K562 (cell line): ENCODE measurements at regions not wholly inside any gene's neighbourhood (a gene's known extent, or its start where the extent isn't known, plus 50 kb on each side); places are given as distances from the start of the nearest gene placed in this dataset.

Experiments used
- BHLHE40 ChIP-seq: IDR thresholded peaks from 2 replicates; pipeline ENCODE4 v1.6.1; 2011; ENCODE audit warnings: low read length, improper control_type of control experiment
- CEBPB ChIP-seq: fragments of 450-650 bp; IDR thresholded peaks from 2 replicates; pipeline ENCODE4 v1.6.1; 2016; ENCODE audit warnings: missing genetic modification characterization, missing compliant biosample characterization
- PHF21A ChIP-seq: fragments of 450-650 bp; IDR thresholded peaks from 2 replicates; pipeline ENCODE4 v1.6.1; 2017; ENCODE audit warnings: low read depth, borderline replicate concordance
- TF ChIP-seq, protein P1 (sequence below): fragments of 250-450 bp; sonication (Bioruptor Pico); IDR thresholded peaks from 2 replicates; pipeline ENCODE4 v1.5.1; 2021; ENCODE audit warnings: mild to moderate bottlenecking

- no peak for TF ChIP-seq PHF21A
- TF ChIP-seq BHLHE40, result no peak
- TF ChIP-seq, protein P1, sequence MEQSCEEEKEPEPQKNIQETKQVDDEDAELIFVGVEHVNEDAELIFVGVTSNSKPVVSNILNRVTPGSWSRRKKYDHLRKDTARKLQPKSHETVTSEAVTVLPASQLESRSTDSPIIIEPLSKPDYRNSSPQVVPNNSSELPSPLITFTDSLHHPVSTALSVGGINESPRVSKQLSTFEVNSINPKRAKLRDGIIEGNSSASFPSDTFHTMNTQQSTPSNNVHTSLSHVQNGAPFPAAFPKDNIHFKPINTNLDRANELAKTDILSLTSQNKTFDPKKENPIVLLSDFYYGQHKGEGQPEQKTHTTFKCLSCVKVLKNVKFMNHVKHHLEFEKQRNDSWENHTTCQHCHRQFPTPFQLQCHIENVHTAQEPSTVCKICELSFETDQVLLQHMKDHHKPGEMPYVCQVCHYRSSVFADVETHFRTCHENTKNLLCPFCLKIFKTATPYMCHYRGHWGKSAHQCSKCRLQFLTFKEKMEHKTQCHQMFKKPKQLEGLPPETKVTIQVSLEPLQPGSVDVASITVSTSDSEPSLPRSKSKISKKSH (CRISPR knock-in tag), result no peak
- no peak for TF ChIP-seq CEBPB
Measured at GRCh38 chr11:42647993-42648392, 663.8 kb upstream of the API5 start.
